Inferior parietal cortex (tissue), 1 donor: ENCODE measurements at regions not wholly inside any gene's neighbourhood (a gene's known extent, or its start where the extent isn't known, plus 50 kb on each side); places are given as distances from the start of the nearest gene placed in this dataset.
A peak's percentile ranks its signal among the peaks of the same experiment; 100 is the strongest.

ENCODE experiments used
- DNase-seq: peaks from one replicate; pipeline ENCODE4 v3.0.0-alpha.2; 2016; ENCODE audit errors: extremely low spot score

DNA sequence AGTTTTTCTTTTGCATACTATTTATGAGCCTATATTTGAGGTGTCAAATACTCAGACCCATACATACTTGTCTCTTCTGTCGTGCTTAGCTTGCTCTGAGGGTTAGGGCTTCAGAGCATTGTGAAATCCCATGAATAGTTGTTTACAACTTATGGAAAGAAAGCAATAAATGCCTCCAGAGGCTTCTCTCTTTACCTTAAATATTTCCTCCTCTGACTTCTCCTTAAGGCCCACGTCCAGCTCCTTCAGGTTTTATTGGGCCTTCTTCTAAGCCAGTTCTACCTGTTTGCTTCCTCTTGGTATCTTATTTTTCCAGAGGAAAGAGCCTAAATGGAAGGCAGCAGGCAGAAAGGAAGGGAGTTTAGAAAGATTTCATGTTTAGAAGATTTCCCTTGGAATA lies 218.6 kb downstream of the SPTSSA start:
- no peak for DNase-seq

- no peak for DNase-seq
These were observed 219.0 kb downstream of the SPTSSA start for GRCh38 chr14:34243001-34243400.

- no peak for DNase-seq
These were observed 220.8 kb downstream of the SPTSSA start for GRCh38 chr14:34241185-34241711.

GRCh38 chr14:34238610-34239009 lies 223.4 kb downstream of the SPTSSA start:
- no peak for DNase-seq

- DNase-seq: no peak
These were observed 224.4 kb downstream of the SPTSSA start for GRCh38 chr14:34237677-34238076.

DNA sequence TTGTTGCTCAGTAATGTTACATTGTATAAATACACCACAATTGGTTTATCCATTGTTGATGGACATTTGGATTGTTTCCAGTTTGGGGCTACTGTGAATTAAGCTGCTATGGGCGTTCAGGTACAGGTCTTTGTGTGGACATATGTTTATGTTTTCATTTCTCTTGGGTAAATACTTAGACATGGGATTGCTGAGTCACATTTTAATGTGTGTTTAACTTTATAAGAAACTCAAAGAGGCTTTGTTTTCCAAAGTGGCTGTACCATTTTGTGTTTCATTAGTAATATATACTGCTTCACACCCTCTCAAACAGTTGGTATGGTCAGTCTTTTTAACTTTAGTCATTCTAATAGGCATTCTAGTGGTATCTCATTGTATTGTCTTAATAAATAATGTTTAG lies 225.0 kb downstream of the SPTSSA start:
- DNase-seq: no peak

DNA sequence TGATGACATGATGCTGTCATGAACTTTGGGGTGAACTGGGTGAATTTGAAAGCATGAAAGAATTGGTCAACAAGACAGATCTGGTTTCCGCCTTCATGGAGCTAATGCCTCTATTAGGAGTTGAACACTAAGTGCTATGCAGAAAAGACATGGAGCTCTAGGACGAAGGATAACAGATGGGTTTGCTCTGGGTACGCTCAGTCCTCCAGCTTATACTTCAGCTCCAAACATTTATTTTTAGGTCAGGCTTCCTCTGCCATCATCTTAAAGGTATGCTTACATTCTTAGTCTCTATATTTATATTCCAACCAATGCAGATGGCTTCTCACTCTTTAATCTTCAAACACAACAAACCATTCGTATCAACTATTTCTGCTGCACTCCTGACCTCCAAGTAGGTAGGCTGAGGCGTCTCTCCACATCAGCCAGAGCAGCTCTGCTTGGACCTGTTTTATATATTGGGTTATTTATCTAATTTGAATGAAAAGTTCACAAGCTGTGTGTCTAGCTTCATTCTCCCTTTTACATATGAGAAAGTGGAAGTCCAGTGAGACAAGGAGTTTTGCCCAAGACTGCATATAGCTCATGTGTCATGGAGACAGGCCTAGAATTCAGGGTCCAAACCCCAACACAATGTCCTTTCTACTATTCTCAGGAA lies 226.3 kb downstream of the SPTSSA start:
- DNase-seq: no peak

GRCh38 chr14:34234258-34234657 lies 227.8 kb downstream of the SPTSSA start:
- no peak for DNase-seq

DNA sequence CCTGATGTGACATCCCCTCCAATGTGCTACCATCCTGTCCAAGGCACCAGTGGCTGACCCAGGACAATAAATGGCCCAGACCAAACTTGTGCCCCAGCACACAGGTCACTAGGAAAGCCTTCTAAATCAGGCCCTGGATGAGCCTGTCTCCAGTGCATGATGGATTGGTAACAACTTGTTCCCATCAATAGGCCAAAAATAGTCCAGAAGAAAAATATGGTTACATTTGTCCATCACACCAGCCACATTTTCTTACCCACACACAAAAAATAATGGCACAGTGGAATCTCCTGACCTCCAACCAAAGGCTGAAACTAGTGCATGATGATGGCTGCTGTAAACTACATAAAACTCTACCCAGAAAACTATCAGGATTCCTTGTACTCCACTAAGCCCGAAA lies 228.4 kb downstream of the SPTSSA start:
- DNase-seq: no peak

DNA sequence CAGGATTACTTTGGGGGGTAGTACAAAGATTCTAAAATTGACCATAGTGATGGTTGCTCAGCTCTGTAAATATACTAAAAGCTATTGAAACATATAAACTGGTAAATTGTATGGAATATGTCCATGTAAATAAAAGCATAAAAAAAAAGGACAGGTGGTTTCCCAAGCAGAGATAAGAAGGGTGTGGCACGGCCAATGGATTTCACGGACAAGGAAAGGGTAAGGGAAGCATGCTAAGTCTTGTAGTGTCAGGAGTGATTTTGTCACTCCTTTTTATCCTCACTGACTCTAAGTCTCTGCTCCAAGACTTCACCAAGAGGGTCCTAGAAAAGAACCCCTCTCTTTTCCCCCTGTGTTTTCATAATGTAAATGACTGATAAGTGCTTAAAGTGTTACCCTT lies 229.2 kb downstream of the SPTSSA start:
- no peak for DNase-seq

DNA sequence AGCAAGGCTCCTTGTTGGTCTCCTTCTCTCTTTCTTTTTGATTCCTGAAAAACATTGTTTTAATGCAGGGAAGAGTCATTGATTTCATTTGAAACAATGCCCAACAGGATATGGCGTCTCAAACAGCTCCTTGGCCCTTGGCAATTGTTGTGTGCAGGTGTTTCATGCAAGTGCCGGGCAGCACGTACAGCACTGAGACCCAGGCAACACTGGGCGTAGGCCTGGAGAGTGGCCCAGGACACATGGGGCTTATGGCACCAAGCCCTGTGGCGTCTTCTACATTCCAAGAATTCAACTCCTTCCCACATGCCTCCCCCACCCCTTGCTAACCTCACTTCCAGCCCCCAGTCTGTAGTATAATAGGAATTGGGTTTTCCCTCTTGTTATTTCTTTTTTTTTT lies 230.4 kb downstream of the SPTSSA start:
- DNase-seq: no peak

- no peak for DNase-seq
These were observed 232.9 kb downstream of the SPTSSA start for GRCh38 chr14:34229140-34229539.

DNA sequence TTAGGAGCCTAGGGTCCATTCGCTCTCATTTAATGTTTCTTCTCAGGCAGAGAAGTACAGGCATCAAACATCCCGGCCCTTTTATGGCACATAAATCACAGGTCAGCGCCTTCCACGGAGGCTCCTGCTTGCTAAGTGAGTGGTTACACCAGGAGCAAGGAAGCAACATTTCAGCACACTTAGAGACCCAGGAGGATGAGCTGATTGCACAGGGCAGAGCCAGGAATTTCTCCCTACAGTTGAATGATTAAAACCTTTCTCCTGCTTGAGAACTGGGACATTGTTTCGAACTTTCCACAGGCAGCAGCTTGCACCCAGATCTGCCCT lies 233.4 kb downstream of the SPTSSA start:
- no peak for DNase-seq

GRCh38 chr14:34227834-34228649 lies 234.0 kb downstream of the SPTSSA start:
- DNase-seq: peak; percentile 82

DNA sequence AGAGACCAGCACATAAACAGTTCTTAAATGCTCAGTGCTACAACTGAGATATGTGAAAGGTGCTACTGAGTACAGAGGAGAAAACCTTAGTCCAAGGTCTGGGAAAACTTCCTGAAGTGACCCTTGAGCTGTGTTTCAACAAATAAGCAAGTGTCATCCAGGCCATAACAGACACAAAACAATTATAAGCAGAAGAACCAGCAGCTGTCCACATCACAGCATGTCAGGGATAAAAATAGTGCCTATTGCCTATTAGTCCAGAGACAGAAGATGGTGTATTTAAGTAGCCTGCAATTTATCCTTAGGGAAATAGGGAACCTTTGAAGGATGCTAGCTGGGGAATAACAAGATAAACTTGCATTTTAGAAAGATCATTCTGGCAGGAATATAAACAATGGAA lies 237.8 kb downstream of the SPTSSA start:
- no peak for DNase-seq

- no peak for DNase-seq
These were observed 238.5 kb downstream of the SPTSSA start for GRCh38 chr14:34223373-34224148.

DNA sequence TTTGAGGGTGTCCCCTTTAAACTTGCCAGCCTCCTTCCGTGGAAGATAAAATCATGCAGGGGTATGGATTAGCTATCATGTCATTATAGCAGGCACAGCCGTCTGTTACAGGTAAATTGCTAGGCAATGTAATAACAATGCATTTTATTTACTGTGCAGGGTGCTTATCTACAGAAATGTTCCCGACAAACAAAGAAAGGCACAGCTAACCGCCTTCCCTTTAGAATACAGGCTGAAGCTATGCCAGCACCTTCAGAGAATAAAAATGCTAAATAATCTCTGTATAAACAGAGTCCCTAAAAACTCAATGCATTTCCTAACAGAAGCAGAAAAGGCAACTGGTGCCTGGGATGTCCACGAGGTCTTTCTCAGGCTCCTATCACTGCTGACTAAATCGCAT lies 239.2 kb downstream of the SPTSSA start:
- no peak for DNase-seq

DNA sequence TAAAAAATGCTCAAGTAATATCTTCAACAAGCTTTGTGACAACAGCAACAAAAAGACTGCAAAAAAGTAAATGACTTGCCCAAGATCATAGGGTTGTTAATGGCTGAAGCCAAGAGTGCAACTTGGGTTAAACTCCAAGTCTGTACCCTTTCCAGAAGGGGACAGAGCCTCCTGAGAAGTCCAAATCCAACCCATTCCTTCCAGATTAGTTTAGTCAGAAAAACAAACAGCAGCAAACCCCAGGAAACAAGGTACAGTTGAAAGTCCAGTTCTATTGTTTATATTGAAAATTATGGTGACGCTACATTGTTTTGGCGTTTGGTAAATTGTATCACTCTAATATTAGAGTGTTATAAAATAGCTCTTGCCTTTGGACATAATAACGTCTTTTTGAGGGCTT lies 239.9 kb downstream of the SPTSSA start:
- no peak for DNase-seq

DNA sequence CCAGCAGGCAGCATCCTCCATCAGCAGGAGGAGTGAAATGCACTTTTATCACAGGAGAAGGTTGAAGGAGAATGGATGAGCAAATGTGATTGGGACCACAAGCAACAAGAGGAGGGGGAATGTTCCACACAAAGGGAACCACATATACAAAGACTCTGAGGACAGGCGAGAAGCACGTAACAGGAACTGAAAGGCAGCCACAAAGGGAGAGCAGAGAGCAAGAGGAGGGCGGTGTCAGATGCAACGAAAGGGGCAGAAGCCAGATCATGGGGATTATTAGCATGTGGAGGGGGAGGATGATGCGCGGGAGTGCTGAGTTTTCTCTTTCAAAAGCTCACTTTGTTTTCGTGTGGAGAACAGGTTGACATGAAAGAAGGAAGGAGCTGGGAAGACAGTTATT lies 241.1 kb downstream of the SPTSSA start:
- DNase-seq: no peak

DNA sequence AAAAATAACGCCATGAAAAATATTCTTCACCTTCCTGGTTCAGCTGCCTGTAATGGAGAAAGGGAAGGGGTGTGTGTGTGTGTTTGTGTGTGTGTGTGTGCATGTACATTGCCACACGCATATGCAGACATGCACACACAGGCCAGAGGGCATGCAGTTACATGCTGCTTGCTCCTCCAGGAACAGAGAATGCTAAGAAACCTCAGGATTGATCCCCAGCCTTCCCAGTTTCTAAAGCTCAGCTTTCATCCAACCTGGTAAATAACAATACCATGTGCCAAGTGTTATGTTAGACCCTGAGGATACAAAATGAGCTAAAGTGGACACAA lies 241.7 kb downstream of the SPTSSA start:
- no peak for DNase-seq

- DNase-seq: no peak
These were observed 242.2 kb downstream of the SPTSSA start for GRCh38 chr14:34219661-34220377.

DNA sequence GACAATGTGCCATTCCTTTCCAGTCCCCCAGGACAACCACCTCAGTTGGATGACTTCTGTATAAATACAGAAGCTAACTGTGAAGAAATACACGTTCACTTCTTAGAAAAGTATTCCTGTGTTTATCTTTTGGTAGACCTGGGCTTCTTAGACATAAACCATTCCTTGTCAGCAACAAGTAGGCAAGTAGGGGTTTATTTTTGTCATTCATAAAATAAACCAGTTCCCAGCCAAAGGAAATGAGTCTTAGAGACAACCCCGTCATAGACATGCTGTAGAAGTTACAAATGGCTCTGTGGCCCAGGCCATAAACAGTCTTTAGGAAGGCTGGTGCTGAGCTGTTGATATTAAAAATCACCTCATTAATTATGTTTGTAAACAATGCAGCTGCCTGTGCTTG lies 243.2 kb downstream of the SPTSSA start:
- DNase-seq: no peak
